Mammary epithelial cell (primary cell): ENCODE measurements at regions not wholly inside any gene's neighbourhood (a gene's known extent, or its start where the extent isn't known, plus 50 kb on each side); places are given as distances from the start of the nearest gene placed in this dataset.

Experiments
- CTCF ChIP-seq, 2 donors: IDR thresholded peaks in 1 of 2; conservative IDR thresholded peaks in 1 of 2; 2 replicates each; pipeline ENCODE4 v1.5.1; 2011 to 2012; ENCODE audit warnings: inconsistent platforms in 2 of 2, low read length in 2 of 2, mild to moderate bottlenecking in 2 of 2, control low read depth in 1 of 2, low read depth in 1 of 2; ENCODE audit not compliant: insufficient read depth in 1 of 2; ENCODE audit errors: extremely low read depth in 1 of 2
- EZH2 ChIP-seq: IDR thresholded peaks from 2 replicates; pipeline ENCODE4 v1.6.1; 2012; ENCODE audit warnings: low read length, inconsistent platforms, borderline replicate concordance

GRCh38 chr1:222084996-222085395 is 343.1 kb upstream of the DUSP10 start:
- TF ChIP-seq CTCF (conservative IDR thresholded peaks at IDR 0.05 in 1 of 2, IDR thresholded peaks at IDR 0.05 in 1 of 2; ENCODE audit: extremely low read depth in 1 of 2, insufficient read depth in 1 of 2, low read depth in 1 of 2, low read length in 2 of 2): no peak
- TF ChIP-seq EZH2: no peak
